ENCODE measurements at regions not wholly inside any gene's neighbourhood (a gene's known extent, or its start where the extent isn't known, plus 50 kb on each side); places are given as distances from the start of the nearest gene placed in this dataset.

- Histone ChIP-seq H3K27ac (no peak overlapping the region), H3K4me3 (no peak overlapping the region), H3K27me3 (replicated peaks; ENCODE audit: insufficient read depth) (no peaks in the 10 kb centered on the region), H3K36me3 (no peaks in the 10 kb centered on the region), H3K4me1 (ENCODE audit: control insufficient read depth in 1 of 2, low read depth in 2 of 2) (no peaks in the 10 kb centered on the region), H3K9me3 (no peaks in the 10 kb centered on the region)
- no peak for TF ChIP-seq CTCF (IDR thresholded peaks at IDR 0.05)
- ATAC-seq (ENCODE audit: insufficient number of reproducible peaks, low FRiP score, low read depth): no peak
- DNase-seq (ENCODE audit: low spot score): no peak
These were observed 174.4 kb upstream of the RGMB start for GRCh38 chr5:98599016-98599415.

GRCh38 chr5:98602534-98603112, 170.8 kb upstream of the RGMB start:
- Histone ChIP-seq H3K27me3 (replicated peaks; ENCODE audit: insufficient read depth) (no peaks in the 10 kb centered on the region), H3K9me3 (no peaks in the 10 kb centered on the region), H3K27ac (no peak overlapping the region), H3K4me3 (no peak overlapping the region), H3K4me1 (ENCODE audit: control insufficient read depth in 1 of 2, low read depth in 2 of 2) (no peaks in the 10 kb centered on the region), H3K36me3 (no peaks in the 10 kb centered on the region)
- DNase-seq (ENCODE audit: low spot score) (no peak), ATAC-seq (ENCODE audit: insufficient number of reproducible peaks, low FRiP score, low read depth) (no peak)
- no peak for TF ChIP-seq CTCF (IDR thresholded peaks at IDR 0.05)

- Histone ChIP-seq H3K4me1 (ENCODE audit: control insufficient read depth in 1 of 2, low read depth in 2 of 2) (no peaks in the 10 kb centered on the region), H3K36me3 (no peaks in the 10 kb centered on the region), H3K9me3 (no peaks in the 10 kb centered on the region), H3K4me3 (no peak overlapping the region), H3K27ac (no peak overlapping the region), H3K27me3 (replicated peaks; ENCODE audit: insufficient read depth) (no peaks in the 10 kb centered on the region)
- TF ChIP-seq CTCF (IDR thresholded peaks at IDR 0.05): no peak
- no peak for ATAC-seq (ENCODE audit: insufficient number of reproducible peaks, low FRiP score, low read depth)
- no peak for DNase-seq (ENCODE audit: low spot score)
These were observed 170.0 kb upstream of the RGMB start for GRCh38 chr5:98603456-98603855.

- H3K9me3 ChIP-seq: no peaks in the 10 kb centered on the region
- ATAC-seq (ENCODE audit: insufficient number of reproducible peaks, low FRiP score, low read depth) (no peak), DNase-seq (ENCODE audit: low spot score) (no peak)
- no peaks in the 10 kb centered on the region for H3K27me3 ChIP-seq (replicated peaks; ENCODE audit: insufficient read depth)
- no peak overlapping the region for H3K4me3 ChIP-seq
- TF ChIP-seq CTCF (IDR thresholded peaks at IDR 0.05): no peak
- no peaks in the 10 kb centered on the region for H3K4me1 ChIP-seq (ENCODE audit: control insufficient read depth in 1 of 2, low read depth in 2 of 2)
- H3K36me3 ChIP-seq: no peaks in the 10 kb centered on the region
- H3K27ac ChIP-seq: no peak overlapping the region
These were observed 169.2 kb upstream of the RGMB start for GRCh38 chr5:98604301-98604700.

GRCh38 chr5:98604721-98605425, 168.6 kb upstream of the RGMB start:
- Histone ChIP-seq H3K9me3 (no peaks in the 10 kb centered on the region), H3K4me1 (ENCODE audit: control insufficient read depth in 1 of 2, low read depth in 2 of 2) (no peaks in the 10 kb centered on the region), H3K27ac (no peak overlapping the region), H3K27me3 (replicated peaks; ENCODE audit: insufficient read depth) (no peaks in the 10 kb centered on the region), H3K4me3 (no peak overlapping the region), H3K36me3 (no peaks in the 10 kb centered on the region)
- no peak for TF ChIP-seq CTCF (IDR thresholded peaks at IDR 0.05)
- ATAC-seq (ENCODE audit: insufficient number of reproducible peaks, low FRiP score, low read depth): no peak
- no peak for DNase-seq (ENCODE audit: low spot score)

Measured in thoracic aorta (tissue), 2 donors.